ENCODE measurements at regions not wholly inside any gene's neighbourhood (a gene's known extent, or its start where the extent isn't known, plus 50 kb on each side); places are given as distances from the start of the nearest gene placed in this dataset.

- TF ChIP-seq POLR2A (IDR thresholded peaks at IDR 0.05) = no peak
- no peak for TF ChIP-seq POLR2AphosphoS5 (IDR thresholded peaks at IDR 0.05)
- no peak for TF ChIP-seq CTCF (IDR thresholded peaks at IDR 0.05)
- no peak for TF ChIP-seq EP300 (IDR thresholded peaks at IDR 0.05)
- WGBS, 2 donors = 4 to 8% methylated on average over 1 of the region's 1 CpG
- Histone ChIP-seq H3K4me1 (no peaks in the 10 kb centered on the region), H3K4me3 (no peak overlapping the region), H3K9me3 (peaks cover 0 to 2% (median 0%) of the 10 kb centered on the region in 4 donors), H3K27ac (no peak overlapping the region), H3K36me3 (no peaks in the 10 kb centered on the region), H3K27me3 (no peaks in the 10 kb centered on the region)
- intact Hi-C loops (cut with DNase I) = no loop called here
- no peak for DNase-seq
Observed at GRCh38 chr4:189385098-189385497, 555.6 kb upstream of the FRG1 start.

- H3K4me1 ChIP-seq = no peaks in the 10 kb centered on the region
- H3K36me3 ChIP-seq = no peaks in the 10 kb centered on the region
- H3K27ac ChIP-seq = no peak overlapping the region
- no peak for TF ChIP-seq POLR2AphosphoS5 (IDR thresholded peaks at IDR 0.05)
- TF ChIP-seq CTCF (IDR thresholded peaks at IDR 0.05) = no peak
- no peak for TF ChIP-seq POLR2A (IDR thresholded peaks at IDR 0.05)
- TF ChIP-seq EP300 (IDR thresholded peaks at IDR 0.05) = no peak
- no peak overlapping the region for H3K4me3 ChIP-seq
- intact Hi-C loops (cut with DNase I) = no loop called here
- peaks cover 0 to 2% (median 0%) of the 10 kb centered on the region in 4 donors for H3K9me3 ChIP-seq
- DNase-seq = no peak
- H3K27me3 ChIP-seq = no peaks in the 10 kb centered on the region
- 36 to 76% methylated on average over 2 of the region's 2 CpGs for WGBS, 2 donors
Observed at GRCh38 chr4:189385579-189385978, 555.1 kb upstream of the FRG1 start.

- Histone ChIP-seq H3K4me1 (no peaks in the 10 kb centered on the region), H3K36me3 (no peaks in the 10 kb centered on the region), H3K27ac (no peak overlapping the region), H3K4me3 (no peak overlapping the region), H3K27me3 (no peaks in the 10 kb centered on the region), H3K9me3 (peaks cover 0 to 3% (median 0%) of the 10 kb centered on the region in 4 donors)
- intact Hi-C loops (cut with DNase I) = no loop called here
- TF ChIP-seq POLR2AphosphoS5 (IDR thresholded peaks at IDR 0.05) (no peak), EP300 (IDR thresholded peaks at IDR 0.05) (no peak), CTCF (IDR thresholded peaks at IDR 0.05) (no peak), POLR2A (IDR thresholded peaks at IDR 0.05) (no peak)
- 89 to 91% methylated on average over 7 of the region's 7 CpGs for WGBS, 2 donors
- DNase-seq = no peak
Observed at GRCh38 chr4:189396435-189396834, 544.2 kb upstream of the FRG1 start.

- Histone ChIP-seq H3K36me3 (no peaks in the 10 kb centered on the region), H3K9me3 (peaks cover 0 to 3% (median 0%) of the 10 kb centered on the region in 4 donors), H3K27ac (no peak overlapping the region), H3K27me3 (no peaks in the 10 kb centered on the region), H3K4me3 (no peak overlapping the region), H3K4me1 (no peaks in the 10 kb centered on the region)
- no peak for TF ChIP-seq EP300 (IDR thresholded peaks at IDR 0.05)
- TF ChIP-seq CTCF (IDR thresholded peaks at IDR 0.05) = no peak
- TF ChIP-seq POLR2AphosphoS5 (IDR thresholded peaks at IDR 0.05) = no peak
- no peak for TF ChIP-seq POLR2A (IDR thresholded peaks at IDR 0.05)
- intact Hi-C loops (cut with DNase I) = no loop called here
- no peak for DNase-seq
- WGBS, 2 donors = 48 to 92% methylated on average over 1 of the region's 1 CpG
Observed at GRCh38 chr4:189404271-189404670, 536.4 kb upstream of the FRG1 start.

- Histone ChIP-seq H3K27ac (no peak overlapping the region), H3K4me3 (no peak overlapping the region), H3K4me1 (no peaks in the 10 kb centered on the region), H3K27me3 (no peaks in the 10 kb centered on the region), H3K36me3 (no peaks in the 10 kb centered on the region), H3K9me3 (peaks cover 0 to 3% (median 0%) of the 10 kb centered on the region in 4 donors)
- DNase-seq = no peak
- intact Hi-C loops (cut with DNase I) = no loop called here
- no peak for TF ChIP-seq POLR2A (IDR thresholded peaks at IDR 0.05)
- TF ChIP-seq EP300 (IDR thresholded peaks at IDR 0.05) = no peak
- no peak for TF ChIP-seq POLR2AphosphoS5 (IDR thresholded peaks at IDR 0.05)
- TF ChIP-seq CTCF (IDR thresholded peaks at IDR 0.05) = no peak
- 86 to 87% methylated on average over 6 of the region's 6 CpGs for WGBS, 2 donors
Observed at GRCh38 chr4:189409158-189409557, 531.5 kb upstream of the FRG1 start.
